NB4 (cell line): ENCODE measurements at regions not wholly inside any gene's neighbourhood (a gene's known extent, or its start where the extent isn't known, plus 50 kb on each side); places are given as distances from the start of the nearest gene placed in this dataset.

ENCODE experiments used
- CTCF ChIP-seq: IDR thresholded peaks from one replicate; pipeline ENCODE4 v1.5.1; 2012; ENCODE audit warnings: low read depth, low read length
- POLR2A ChIP-seq: IDR thresholded peaks from 2 replicates; pipeline ENCODE4 v1.6.1; 2011; ENCODE audit warnings: mild to moderate bottlenecking; ENCODE audit not compliant: insufficient read length; ENCODE audit errors: extremely low read depth

DNA sequence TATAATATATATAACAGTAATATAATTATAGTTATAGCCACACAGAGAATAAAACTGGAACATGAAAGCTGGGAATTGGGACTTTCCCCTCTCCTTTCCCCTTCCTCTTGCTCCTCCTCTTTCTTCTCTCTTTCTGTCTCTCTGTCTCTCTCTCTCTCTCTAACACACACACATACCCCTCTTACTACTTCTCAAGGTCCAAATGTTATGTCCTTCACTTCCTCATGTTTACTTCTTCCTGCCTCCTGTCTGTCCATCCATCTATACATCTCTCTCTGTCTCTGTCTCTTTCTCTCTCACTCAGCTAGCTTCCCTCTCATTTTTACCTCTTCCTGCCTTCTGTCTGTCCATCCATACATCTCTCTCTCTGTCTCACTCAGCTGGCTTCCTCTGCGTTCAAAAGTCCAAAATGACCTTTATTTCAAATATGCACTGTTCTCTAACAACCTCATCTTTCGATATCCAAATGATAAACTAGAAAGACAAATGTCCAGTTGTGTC is 261.1 kb downstream of the SIPA1L2 start:
- TF ChIP-seq CTCF (no peak), POLR2A (no peak)
